ENCODE measurements at regions not wholly inside any gene's neighbourhood (a gene's known extent, or its start where the extent isn't known, plus 50 kb on each side); places are given as distances from the start of the nearest gene placed in this dataset.

DNA sequence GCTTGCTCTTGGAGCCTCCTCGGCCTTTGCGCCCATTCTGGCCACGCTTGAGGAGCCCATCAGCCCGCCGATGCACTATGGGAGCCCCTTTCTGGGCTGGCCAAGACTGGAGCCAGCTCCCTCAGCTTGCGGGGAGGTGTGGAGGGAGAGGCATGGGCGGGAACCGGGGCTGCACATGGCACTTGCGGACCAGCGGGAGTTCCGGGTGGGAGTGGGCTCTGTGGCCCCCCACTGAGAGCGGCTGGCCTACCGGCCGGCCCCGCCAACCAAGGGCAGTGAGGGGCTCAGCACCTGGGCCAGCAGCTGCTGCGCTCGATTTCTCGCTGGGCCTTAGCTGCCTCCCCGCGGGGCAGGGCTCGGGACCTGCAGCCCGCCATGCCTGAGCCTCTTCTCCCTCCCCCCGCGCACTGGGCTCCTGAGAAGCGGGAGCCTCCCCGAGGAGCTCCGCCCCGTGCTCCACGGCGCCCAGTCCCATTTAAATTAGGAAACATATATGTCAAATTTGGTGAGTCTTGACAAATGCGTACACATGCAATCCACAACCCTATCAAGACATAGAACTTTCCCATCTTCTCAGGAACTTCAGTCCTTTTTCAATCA is 97.6 kb upstream of the CNTN3 start:
- ChIA-PET POLR2A (no interaction called here), CTCF (no interaction called here)

DNA sequence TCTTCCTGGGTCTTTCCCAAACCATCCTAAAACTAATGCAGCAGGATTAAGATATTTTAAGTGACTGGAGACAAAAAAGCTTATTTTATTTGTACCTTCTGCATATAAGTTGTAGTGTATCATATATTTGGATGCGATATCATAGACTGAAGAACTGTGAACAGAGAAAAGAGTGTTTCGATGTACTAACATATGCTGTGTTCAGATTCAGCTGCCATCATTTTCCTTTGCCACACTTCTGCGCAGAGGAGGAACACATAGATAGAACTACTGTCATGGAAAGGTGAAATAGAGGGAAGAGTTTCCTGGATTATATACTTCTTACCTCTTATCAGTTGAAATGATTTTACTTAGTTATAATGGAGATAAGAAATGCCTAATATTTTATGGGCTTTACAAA is 95.5 kb upstream of the CNTN3 start:
- ChIA-PET CTCF (no interaction called here), POLR2A (no interaction called here)

DNA sequence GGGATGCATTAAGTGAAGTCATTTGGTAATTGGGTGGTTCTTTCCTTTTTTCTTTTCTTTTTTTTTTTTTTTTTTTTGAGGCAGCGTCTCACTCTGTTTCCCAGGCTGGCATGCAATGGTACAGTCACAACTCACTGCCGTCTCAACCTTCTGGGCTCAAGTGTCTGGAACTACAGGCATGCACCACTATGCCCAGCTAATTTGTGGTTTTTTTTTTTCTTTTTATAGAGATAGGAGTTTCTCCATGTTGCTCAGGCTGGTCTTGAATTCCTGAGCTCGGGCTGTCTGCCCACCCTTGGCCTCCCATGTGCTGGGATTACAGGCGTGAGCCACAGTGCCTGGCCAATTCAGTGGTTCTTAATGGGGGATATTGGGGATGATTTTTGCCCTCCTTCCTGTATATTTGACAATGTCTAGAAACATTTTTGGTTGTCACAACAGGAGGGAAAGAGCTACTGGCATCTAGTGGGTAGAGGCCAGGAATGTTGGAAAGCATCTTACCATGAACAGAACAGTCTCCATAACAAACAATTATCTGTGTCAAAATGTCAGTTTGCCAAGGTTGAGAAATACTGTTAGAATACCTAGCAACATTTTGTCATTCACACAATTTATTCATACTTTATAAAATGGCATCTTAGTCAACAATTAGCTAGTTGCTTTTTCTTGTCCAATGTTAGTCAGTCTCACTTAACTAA is 79.4 kb upstream of the CNTN3 start:
- ChIA-PET CTCF (no interaction called here), POLR2A (no interaction called here)

DNA sequence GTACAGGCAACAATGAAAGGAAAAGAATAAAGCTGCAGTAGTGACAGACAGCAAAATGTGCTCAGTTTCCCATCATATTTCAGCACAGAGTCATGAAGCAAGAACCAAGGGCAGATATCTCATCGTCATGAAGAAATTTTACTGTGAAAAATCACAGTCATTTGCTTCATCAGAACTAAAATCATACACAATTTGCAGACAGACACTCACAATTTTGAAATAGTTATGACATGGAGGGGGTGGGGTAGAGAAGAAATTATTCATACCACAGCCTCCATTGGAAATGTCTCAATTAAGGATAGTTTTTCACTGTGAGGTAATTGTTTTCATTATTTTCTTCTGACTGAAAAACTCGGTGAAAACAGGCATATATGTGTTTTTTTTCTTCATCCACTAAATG is 78.8 kb upstream of the CNTN3 start:
- ChIA-PET CTCF (no interaction called here), POLR2A (no interaction called here)

DNA sequence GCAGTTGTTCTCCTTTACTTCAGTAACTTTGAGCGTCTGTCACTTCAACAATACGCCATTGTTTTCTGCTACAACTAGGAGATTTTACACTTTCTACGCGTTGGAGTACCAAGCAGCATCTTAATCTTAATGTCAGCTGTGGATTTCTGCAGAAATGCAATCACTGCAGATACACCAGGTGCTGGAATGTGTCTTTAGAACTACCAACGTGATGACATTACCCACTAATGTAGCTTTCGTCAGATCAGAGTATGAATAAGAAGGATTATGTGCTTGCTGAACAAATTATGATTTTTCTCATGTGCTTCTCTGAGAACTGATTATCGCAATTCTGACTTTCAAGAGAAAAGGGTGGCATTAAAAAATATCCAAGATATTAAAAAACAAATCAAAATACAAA is 77.5 kb upstream of the CNTN3 start:
- CTCF ChIA-PET, result no interaction called here
- POLR2A ChIA-PET, result no interaction called here

DNA sequence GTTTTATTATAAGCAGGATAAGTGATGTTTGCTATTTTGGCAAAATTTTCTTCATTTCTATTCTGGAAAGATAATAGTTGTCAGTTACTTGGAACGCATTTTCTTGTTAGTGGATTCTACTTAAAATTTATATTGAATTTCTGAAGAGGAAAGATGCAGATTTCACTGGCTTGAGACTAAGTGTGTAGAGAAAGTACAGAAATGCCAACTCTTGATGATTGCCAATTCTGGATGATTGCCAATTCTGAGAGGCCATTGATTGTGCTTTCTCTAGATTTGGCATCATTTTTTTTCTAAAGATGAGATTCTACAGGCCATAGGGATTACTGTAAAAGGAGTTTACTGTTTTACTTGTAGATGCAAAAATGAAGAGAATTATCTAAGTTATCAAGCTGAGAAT is 58.9 kb upstream of the CNTN3 start:
- POLR2A ChIA-PET, result no interaction called here
- CTCF ChIA-PET, result no interaction called here

DNA sequence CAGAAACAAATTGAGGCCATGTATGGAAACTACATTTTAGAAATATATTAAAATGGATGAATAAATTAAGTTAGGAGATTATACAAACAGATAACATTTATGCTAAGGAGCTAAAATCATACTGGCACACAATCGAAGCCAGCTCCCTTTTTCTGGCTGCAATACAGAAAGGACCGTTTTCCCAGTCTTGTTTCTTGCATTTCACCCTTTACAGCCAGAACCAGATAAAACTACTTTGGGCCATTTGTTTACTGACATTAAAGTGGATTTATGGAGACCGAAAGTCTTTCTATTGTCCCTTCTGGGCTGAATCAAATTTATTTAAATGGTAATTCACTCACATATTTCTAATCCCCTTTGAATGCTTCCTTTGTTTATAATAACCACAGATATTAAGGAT is 50.1 kb upstream of the CNTN3 start:
- POLR2A ChIA-PET, result no interaction called here
- CTCF ChIA-PET, result no interaction called here

Data from activated CD8-positive, alpha-beta memory T cell treated with anti-CD3 and anti-CD28 coated beads for 36 hours (primary cell).